CD1c-positive myeloid dendritic cell (primary cell): ENCODE measurements at regions not wholly inside any gene's neighbourhood (a gene's known extent, or its start where the extent isn't known, plus 50 kb on each side); places are given as distances from the start of the nearest gene placed in this dataset.
A peak's percentile ranks its signal among the peaks of the same experiment; 100 is the strongest.
"Not testable (repeated sequence)": the region's sequence is repeated elsewhere in the genome, so short reads cannot be mapped to it uniquely, and the experiment has no call there.

Experiments used
- DNase-seq: peaks from one replicate; pipeline ENCODE4 v3.0.0-alpha.2; 2016; ENCODE audit errors: extremely low spot score

DNA sequence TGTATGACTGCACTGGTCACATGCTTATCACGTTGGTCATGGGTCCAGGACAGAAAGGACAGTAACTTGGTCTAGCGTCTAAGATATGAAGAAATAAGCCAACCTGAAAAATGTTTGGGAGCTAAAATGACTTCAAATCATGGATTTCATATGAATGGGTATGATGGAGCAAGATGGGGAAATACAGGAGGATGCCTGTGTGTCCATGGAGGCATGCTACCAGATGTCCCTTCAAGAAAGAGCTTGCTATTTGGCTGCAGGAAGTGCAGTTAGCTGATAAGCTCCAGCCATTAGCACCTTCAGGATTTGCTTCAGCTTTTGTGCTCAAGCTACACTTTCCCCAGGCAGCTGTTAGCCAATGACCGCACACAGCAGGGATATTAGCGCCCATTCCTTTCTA is 164.6 kb upstream of the THBS1 start:
- no peak for DNase-seq

DNA sequence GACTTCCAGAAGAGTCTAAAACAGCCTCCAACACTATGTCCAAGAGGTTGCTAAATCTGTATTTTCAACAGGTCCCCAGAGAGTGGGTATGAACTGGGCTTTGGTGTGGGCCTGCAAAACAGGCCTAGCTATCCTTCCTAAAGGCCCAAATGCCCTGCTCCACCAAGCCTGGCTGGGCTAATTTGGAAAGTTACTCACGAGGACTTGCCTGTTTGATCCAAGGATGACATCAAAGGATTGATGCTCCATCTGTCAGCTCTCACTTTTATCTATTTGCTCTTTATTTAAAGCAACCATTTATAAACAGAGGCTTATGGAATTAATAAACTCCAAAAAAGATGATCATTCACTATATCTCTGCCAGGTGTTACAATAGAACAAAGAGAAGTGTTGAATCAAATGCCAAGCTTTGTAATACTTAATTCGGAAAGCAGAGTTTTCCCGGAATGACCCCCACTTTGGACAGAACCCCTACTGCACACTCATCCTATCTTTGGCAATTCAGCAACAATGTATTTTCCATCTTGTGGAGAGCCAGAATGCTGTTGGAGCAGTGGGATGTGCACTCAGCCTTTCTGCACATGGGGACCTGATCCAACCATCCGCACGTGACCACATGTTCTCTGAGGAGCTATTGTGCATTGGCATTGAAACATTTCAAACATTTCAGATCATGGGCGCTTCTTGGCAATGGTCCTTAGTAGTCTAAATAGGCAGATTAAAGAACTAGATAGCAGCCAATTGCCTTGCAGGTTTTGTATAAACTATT is 163.3 kb upstream of the THBS1 start:
- no peak for DNase-seq

DNA sequence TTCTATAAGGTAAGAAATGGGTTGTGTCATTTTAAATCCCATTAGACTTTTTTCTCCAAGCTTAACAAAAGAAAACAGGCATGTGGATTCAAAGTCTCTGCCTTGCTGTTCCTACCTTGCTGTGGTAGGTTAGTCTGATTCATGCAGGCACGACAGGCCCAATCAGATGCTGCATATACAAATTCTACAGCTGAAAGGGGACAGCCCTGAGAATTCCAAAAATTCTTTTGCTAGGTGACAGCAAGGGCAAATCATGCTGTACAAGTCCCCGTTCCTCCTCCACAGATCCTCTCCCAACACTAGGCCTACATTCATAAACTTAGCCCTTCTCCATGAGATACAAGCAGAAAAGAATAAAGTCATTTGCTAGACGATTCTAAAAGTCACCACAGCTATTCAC is 161.2 kb upstream of the THBS1 start:
- no peak for DNase-seq

DNA sequence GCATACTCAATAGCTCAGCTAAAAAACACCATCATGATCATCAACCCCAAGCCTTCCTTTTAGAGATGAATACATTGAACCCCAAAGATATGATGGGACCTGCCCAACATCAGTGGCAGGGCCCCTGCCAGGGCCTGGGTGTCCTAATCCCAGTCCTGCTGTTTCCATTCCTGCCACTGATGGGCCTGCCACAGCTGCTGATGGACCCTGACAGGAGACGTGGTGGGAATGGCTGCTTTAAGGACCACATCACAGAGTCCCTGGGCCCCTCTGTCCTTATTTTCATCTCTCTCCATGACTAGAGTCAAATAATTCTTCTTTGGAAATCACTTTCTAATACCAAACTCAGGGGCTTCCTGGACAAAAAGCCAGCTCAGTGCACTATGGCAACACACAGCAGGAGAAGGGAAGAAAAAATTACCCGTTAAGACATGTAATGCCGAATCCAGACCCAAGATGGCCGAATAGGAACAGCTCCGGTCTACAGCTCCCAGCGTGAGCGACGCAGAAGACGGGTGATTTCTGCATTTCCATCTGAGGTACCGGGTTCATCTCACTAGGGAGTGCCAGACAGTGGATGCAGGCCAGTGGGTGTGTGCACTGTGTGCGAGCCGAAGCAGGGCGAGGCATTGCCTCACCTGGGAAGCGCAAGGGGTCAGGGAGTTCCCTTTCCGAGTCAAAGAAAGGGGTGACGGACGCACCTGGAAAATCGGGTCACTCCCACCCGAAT is 160.6 kb upstream of the THBS1 start:
- not testable (repeated sequence) for DNase-seq

DNA sequence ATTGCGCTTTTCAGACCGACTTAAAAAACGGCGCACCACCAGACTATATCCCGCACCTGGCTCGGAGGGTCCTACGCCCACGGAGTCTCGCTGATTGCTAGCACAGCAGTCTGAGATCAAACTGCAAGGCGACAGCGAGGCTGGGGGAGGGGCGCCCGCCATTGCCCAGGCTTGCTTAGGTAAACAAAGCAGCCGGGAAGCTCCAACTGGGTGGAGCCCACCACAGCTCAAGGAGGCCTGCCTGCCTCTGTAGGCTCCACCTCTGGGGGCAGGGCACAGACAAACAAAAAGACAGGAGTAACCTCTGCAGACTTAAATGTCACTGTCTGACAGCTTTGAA is 160.1 kb upstream of the THBS1 start:
- not testable (repeated sequence) for DNase-seq

DNA sequence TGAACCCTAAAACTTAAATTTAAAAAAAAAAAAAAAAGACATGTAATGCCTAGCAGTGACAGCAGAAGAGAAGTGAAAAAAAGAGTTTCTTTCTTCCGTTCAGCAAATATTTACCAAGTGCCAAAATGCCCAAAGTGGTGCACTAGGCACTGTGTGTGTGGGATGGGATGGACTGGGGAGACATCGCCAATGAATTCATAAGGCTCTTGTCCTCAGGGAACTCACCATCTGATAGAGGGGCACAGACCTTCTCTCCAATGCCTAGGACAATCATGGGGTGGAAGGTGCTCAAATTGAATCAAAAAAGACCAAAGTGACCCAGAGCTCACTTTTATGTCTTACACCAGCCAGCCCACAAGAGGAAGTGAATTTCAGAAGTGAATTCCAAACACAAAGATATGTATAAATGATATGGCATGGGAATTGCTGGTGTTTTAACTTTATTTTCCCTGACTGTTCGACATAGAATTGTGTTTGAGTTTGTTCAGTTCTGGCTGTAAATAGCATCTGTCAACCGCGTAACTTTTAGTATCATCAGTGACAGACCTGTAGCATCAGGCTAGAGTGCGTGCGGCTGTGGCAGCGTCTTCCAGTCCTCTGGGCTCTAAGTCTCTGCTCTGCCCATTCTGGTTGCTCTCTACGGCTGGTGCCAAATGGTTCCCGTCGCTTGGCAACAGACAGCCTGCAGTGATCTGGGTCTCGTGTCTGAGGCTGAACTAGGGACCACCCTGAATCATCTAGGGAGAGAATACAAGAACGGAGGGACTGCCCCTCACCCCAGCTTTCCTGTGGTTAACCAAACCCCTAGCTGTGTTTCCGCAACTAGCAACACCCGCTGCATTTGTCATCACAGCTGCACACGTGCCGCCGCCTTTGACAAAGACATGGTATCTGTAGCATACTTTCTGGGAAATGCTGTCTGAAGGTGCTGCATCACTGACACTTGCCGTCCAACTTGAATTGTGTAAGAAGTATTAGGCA is 154.0 kb upstream of the THBS1 start:
- peak; percentile 81 for DNase-seq

DNA sequence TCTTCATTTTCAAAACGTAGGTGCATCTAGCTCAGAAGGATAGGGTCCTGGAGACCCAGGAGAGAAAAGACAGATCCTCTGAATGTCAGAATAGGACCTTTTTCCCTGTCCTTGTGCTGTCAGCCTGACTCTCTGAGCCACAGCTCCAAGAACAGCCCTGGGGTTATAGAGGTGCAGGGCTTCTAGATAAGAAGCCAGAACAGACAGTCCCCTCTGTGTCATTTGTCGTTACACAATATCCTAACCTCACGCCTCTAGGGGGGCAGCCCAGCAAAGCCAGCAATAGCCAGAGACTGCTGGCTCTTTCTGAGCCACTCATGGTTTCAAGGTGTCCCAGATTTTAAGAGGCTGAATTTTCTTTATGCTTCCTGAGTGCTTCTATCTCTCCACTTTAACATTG is 153.2 kb upstream of the THBS1 start:
- DNase-seq: no peak

DNA sequence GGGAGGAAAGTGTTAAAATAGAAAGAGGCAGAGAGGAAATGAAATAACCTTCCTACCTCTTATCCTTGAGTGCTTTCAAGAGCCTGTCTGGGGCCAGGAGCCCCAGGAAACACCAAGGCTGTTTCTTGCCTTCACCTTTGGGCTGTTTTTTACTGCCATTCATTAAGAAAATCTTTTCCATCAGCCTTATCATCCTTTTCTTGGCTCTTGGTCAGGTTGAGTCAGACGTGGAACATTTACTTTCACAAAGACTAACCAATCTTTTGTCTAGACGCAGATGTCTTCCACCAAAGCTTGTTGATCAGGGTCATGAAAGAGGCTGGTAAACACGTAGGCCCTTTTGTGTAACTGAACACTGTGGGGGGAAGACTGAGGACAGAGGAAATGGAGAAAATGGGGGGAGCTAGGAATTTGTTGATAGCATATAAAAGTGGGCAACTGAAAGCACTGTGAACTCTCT is 151.0 kb upstream of the THBS1 start:
- no peak for DNase-seq

DNA sequence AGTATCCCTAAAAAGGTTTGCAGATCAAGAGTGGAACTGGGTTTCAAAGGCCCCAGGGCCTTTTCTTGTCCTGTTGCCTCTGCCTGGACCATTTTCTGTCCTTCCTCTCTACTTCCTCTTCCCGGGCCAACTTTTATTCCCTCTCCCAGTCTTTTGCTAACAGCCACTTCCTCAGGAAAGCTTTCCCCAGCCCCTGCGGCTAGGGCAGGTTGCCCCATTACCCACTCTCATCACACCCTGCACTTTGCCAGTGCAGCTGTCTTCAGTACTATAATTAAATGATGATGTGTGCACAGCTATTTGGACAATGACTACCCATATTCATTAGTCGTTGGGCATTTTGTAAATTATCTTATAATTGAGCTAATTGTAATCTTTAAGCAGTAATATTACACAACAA is 150.5 kb upstream of the THBS1 start:
- DNase-seq: no peak

DNA sequence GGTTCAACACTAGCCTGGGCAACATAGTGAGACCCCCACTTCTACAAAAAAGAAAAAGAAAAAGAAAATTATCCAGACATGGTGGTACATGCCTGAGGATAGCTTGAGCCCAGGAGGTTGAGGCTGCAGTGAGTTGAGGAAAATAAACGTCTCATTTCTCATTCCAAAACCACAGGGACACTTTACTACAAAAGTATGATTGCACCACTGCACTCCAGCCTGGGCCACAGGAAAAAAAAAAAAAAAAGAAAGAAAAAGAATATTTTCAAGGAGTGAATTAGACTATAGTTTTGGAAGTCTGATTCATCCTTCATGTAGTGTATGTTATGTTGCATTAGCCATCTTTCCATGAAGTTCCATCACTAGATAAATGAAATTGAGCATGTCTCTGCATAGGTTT is 149.5 kb upstream of the THBS1 start:
- no peak for DNase-seq

DNA sequence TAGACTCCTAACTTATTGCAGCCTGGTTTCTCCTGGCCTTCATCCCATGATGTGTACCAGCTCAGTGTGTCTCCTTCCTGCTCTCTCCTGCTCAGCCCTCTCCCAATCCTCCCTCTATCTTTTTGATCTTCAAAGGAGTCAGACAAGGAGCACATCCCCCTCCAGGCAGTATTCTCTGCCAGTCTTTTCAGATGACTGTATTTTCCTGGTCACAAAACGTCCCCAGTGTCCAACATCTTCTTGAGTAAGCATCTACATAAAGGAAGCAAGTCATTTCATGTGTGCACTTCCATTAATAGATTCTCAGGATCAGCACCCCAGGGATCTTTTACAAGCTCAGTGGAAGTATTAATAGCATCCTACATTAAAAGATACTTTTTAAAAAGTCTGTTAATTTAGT is 148.9 kb upstream of the THBS1 start:
- no peak for DNase-seq

DNA sequence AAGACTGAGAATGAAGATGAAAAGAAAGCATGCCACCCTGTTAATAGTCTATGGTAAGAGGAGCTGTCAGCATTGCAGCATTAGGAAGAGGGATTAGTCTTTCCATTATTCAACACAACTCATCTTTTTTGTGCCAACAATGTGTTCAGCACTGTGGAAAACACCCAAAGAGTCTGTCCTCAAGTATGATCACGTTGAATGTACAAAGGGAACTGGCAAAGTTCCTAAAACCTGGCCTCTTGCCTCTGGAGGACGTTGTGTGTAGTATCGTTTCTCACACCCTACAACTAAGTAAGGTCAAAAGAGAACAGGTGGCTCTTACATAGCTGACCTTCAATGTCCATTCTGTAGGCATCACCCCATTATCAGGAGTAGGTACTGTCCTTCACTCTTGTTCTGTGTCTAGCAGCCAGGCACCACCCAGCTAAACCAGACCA is 147.9 kb upstream of the THBS1 start:
- peak; percentile 16 for DNase-seq

DNA sequence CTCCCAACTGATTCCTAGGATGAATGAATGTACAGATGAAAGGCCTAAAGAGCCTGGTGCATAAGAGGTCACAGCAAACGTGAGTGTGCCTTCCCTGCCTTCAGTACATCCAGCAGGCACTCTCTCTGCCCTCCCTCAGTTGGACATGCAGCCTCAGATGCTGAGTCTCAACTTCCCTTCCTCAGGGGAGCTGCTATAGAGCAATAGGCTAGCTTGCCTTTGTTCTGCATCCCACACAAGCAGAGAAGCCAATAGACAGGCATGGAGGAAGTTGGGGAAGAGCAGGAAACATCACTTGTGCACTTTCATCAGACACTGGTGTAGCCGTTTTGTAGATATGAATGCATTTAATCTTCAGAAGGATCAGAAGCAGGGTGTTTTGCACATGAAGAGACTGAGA is 147.5 kb upstream of the THBS1 start:
- DNase-seq: peak; percentile 74

DNA sequence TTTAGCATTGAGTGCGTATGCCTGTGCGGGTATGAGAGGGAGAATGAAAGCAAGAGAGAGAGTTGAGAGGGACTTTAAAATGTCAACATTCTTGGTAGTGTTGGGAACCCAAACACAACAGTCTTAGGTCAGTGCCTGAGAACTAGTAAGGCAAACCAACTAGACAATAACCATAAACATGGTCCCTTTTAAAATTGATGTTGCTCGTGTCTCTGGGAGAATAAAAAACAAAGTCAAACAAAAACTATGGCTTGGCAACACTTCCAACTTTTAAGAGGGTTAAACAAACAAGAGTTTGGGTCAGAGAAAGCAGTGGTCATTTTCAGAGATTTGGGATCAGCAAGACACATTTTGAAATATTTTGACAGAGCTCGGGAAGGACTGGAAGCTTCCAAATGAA is 146.7 kb upstream of the THBS1 start:
- no peak for DNase-seq

DNA sequence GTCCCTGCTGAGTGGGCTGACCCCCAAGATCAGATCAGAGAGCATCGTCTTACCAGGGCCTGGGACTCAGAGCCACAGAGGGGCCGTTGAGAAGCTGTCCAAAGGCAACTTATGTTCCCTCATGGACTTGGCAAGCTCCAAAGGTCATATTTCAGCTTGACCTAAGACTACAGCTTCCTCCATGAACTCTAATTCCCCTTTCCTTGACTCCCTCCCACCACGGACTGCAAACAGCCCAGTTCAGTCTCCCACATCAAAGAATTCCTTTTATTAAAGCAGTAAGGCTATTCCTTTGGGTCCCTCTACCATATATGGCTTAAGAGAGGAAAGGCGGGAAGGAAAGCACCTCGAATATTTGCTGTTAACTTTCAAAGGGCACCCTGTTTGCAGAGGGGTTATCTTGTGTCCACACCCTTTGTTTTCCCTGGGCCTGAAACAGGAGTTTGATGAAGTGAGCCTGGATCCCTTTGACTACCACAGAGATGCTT is 146.1 kb upstream of the THBS1 start:
- DNase-seq: peak; percentile 41

DNA sequence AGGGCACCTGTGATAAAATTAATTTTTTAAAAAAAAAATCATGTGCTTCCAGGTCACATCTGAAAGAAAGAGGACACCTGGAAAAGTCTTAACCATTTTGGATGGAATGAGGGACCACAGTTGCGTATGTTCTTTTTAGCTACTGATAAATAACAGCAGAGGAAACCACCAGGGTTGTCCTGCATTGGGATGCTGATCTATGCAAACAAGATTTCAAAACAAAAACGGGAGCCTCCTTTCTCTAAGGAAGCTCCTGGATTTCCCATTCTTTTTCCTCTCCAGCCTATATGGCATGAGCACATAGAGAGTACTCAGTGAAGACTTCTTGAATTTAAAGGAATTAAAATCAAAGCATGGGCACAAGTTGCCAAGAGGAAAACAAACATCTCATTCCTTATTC is 145.6 kb upstream of the THBS1 start:
- DNase-seq: no peak

DNA sequence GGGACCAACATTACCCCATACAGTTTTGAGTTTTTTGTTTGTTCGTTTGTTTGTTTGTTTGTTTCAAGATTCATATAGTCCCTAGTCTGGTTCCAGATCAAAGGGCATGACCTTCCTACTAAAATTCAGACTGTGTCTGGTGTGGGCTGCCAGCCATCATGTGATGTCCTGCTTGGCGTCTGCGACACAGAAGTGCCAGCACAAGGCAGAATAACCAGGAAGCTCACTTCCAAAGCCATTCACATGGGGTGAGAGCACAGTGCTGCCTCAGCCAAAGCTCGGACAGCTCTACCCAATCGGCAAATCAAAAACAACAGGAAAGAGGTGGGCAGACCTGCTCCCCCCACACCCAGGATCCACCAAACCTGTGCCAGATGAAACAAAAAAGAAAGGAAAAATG is 142.6 kb upstream of the THBS1 start:
- DNase-seq: peak; percentile 64

DNA sequence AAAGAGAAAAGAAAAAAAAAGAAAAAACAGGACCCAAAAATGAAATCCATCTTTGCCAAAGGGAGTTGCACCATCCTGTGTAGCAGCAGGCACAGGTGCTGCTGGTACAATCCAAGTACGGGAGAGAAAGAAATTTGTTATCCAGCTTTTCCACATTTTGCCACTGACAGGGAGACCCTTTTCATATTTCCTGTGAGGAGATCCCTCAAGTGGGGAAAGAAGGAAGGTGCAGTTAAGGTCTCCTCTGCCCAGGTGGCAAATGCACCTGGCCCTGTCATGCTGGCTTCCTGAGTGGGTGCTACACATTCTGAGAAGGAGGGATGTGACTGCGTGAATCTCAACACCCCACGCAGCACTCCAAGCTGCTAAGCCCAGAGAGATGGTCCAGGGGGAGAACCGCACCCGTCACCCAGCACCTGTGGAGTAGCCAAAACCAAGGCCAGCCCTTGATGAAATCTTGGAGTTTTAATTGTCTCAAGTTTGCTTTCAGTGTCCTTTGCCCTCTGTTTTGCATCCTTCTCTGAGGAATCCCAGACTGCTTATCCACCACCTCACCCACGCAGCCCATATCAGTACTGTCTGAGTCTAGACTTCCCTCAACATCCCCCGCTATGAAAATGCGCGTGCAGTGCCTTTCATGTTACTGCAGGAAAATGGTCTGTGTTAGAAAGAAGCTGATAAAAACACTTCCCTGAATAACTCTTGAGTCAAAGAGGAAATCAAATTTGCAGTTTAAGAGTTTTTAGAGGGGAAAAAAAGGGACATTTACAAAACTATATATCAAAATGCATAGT is 141.9 kb upstream of the THBS1 start:
- DNase-seq: peak; percentile 70

DNA sequence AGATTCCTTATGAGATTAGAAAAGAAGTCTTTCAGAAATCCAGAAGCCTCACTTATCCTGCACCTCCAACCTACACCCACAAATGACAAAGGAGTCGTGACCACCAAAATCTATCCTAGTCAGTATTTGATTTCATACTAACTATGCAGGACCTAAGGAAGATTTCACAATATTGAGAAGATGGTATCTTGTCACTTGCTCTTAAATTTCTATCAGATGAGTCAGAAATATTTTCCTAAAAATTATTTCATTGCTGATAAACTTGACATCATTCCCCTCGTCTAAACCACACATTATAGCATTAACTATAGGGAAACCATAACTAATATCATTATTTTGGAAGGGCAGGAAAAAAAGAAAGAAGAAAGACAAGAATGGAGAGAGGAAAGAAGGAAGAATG is 138.0 kb upstream of the THBS1 start:
- no peak for DNase-seq

DNA sequence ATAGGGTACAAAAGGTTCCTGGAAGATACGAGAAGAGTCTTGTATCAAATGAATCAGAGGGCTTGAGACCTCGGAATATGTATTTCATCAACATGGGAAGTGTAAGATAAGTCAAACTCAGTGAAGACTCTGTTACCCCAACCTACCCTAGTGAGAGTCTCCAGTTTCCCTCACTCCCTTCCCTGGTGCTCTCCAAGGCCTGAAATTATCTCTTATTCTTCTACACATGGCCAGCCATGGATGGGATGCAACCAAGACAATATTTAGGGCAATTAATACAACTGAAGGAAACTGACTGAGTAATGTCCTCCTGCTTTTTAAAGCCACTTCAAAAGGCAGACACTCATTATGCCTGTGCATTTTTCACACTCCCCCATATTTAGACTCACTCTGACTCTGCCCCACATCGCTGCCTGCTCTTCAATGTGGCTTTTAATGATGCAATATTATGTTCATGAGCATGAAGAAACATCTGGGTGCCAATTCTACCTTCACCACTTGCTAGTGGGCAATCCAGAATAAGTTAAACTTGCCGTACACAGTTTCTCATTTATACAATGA is 137.1 kb upstream of the THBS1 start:
- DNase-seq: no peak
